HG03139 (cell line): ENCODE measurements at regions not wholly inside any gene's neighbourhood (a gene's known extent, or its start where the extent isn't known, plus 50 kb on each side); places are given as distances from the start of the nearest gene placed in this dataset.
A peak's percentile ranks its signal among the peaks of the same experiment; 100 is the strongest.

Source experiments
- ATAC-seq: cut with Tn5 transposase; IDR thresholded peaks from one replicate; pipeline ENCODE4 v1.9.1; 2021; ENCODE audit not compliant: unreplicated experiment

GRCh38 chr13:100818711-100819110 is 144.1 kb upstream of the TMTC4 start:
- no peak for ATAC-seq

- no peak for ATAC-seq
Measured at GRCh38 chr13:100817928-100818327, 143.3 kb upstream of the TMTC4 start.

DNA sequence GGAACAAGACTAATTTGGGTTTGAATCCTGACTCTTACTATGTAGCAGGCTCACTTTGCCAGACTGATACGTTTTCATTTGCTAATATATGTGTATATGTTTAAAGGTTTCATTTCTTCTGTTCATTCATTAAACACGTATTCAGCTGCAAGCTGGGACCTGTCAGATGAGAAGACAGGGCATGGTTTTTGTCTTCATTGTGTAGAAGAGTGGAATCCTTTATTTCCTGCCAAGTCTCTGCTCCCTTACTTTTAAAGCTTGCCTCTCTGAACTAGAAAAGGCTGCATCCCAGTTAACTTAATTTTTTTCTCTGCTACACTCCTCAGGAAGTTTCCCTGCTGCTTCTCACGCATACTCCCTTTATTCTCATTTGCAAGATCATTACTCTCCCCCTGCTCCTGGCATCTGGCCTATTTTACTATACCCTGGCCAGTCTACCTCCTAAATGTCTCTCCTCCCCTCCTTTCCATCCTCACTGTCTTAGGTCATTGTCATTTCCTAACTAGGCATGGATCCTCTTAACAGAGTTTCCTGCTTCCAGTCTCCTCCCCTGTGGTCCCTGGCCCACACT is 141.0 kb upstream of the TMTC4 start:
- no peak for ATAC-seq

- ATAC-seq, result no peak
Measured at GRCh38 chr13:100812982-100813584, 138.5 kb upstream of the TMTC4 start.

- ATAC-seq, result no peak
Measured at GRCh38 chr13:100811928-100812327, 137.3 kb upstream of the TMTC4 start.

DNA sequence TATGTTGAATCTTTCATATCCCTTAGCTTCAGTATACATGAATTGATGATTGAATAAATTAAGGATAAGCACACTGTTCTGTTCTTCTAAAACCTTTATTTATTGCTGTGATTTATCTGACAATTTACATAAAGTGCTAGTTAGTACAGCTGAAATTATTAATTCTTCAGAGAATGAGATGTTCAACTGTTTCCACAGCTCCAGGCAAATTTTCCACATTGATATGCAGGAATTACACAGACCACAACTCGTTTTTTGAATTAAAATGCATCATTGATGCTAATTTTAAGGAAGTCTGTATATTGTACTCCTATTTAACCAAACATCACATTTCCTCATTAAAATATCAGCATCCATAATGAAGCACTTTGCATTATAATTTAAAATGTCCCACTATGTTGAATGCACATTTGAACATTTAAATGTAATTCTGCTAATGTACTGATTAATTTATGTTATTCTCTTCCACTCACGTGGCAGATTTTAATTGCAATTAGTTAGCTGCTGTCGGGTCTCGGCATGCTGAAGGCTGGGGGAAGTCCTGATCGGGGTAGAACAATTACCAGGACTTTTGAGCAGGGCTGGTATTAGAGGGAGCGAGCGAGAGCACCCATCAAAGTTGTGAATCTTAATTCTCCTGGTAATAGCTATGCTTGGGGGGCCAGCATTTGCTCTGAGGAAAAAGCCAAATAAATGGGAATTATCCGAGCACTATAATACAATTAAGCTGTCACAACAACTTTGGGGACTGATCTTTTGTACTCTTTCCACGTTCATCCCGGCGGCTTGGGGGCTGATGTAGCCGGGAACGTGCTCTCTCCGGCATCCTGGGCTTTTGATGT is 136.7 kb upstream of the TMTC4 start:
- ATAC-seq, result no peak

- ATAC-seq, result no peak
Measured at GRCh38 chr13:100810481-100810880, 135.9 kb upstream of the TMTC4 start.

GRCh38 chr13:100809856-100810255 is 135.3 kb upstream of the TMTC4 start:
- ATAC-seq, result no peak

DNA sequence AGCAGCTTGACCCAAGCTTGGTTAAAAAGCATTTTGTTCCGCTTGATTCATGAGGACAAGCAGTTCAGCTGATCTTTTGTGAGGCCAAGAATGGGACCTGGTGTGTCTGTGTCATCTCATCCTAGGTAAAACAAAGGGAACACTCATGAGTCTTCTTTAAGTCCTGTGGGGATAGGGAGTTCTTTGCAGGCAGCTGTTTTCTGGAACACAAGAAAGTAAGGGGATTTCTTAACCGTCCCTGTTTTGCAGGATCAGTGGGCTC is 134.5 kb upstream of the TMTC4 start:
- no peak for ATAC-seq

DNA sequence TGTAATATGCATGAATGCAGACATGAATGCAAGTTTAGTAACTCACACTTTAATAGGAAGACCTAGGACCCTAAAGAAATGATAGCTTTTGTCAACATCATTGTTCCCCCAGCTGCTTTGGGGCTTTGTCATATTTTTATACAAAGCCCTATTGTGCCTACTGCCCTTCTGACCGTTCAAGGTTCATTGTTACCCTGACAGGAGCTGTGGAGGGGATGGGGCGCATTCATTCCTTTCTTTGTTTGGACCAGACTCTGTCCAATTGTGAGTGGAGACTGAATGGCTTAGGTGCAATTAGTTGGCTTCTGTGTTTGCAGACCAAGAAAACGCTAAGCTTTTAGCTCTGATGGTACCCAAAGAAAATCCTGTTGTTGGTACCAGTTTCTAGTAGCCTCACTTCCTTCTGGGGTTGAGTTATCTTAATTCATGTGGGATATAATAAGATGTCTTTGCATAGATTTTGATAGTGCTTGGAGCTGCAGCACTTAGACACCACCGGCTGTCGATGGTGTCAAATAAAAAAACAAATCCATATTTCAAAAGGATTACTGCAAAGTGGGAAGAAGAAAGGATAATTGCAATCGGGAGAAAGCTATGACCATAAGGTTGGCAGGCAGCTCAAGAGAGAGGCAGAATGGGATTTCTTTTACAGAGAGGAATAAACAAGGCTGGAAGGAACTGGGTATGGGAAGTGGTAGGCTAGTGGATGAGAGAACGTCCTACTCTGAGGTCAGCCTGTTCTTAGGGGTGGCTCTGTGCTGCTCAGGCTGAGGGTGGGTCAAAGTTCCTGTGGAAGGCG is 133.9 kb upstream of the TMTC4 start:
- no peak for ATAC-seq

DNA sequence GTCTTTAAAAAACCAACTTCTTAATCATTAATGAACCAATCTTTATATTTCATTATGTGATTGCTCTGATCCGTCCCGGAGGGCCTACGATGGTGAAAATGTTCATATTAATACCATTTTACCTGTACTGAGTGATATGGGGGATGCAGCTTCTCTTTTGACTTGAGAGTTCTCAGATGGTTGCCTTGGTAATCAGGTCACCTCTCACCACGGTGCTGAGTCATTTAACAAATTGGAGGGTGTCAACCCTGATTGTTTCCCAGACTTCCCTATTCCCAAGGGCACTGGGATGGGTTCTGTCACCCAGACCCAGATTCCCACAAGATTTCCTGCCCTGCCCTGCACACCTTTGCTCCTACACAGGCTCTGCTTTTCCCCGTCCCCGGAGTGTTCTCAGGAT is 128.5 kb upstream of the TMTC4 start:
- no peak for ATAC-seq

GRCh38 chr13:100800283-100800875 is 125.8 kb upstream of the TMTC4 start:
- ATAC-seq, result no peak

DNA sequence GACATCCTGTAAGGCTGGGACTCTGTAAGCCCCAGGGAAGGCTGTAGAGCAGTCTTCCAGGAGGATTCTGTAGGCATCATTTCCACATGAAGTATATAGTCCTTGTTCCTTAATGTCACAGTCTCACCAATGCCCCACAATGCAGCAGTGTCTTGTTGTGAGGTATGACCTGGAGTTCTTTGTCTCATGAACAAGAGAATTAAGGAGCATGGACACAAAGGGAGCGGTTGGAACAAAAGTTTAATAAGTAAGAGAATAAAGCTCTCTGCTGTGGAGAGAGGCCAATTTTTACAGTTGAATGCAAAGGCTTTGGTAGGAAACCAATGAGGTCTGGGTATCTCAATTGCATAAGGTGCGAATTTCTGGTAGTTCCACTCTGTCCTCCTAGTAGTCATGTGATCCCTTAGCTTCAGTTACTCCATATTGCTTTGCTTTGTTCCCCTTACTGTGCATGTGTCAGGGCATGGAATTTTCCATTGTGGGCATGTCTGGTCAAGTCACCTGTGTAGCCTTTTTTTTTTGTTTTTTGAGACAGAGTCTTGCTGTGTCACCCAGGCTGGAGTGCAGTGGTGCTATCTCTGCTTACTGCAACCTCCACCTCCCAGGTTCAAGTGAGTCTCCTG is 124.3 kb upstream of the TMTC4 start:
- no peak for ATAC-seq

GRCh38 chr13:100797921-100798320 is 123.3 kb upstream of the TMTC4 start:
- ATAC-seq, result no peak

DNA sequence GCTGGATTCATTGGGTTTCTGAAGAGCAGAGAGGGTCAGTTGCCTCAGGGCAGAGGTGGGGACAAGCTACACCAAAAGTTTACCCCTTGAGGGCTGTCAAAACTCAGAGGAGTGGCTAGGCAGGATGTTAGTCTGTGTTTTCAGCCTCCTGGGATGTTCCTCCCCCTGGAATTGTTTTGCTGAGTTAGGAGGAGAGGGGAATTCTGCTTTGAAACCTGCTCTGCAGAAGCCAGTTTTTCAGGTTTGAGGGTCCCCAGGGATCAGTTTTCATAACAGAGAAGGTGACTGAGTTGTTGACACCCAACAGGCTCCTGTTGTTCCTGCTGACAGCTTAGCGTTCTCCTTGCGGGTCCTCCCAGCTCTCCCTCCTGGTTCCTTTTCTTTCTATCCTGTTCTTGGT is 121.9 kb upstream of the TMTC4 start:
- ATAC-seq, result no peak

- ATAC-seq, result no peak
Measured at GRCh38 chr13:100794575-100794974, 120.0 kb upstream of the TMTC4 start.

DNA sequence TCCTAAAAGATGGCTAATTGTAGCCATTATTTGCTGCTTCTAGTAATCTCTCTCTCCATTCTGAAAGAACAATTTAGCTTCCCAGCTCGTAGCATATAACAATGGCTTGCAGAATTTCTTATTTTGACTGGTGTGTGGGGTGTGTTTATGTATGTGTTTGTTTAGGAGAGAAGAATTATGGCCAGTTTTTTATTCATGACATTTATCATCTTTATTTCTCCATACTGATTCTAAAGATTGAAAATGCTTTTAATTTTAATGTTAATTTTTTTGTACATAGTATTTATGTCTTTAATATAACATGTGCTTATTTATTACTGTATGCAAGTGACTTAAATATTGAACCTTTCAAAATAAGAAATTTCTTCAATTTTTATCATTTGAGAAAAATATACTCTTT is 115.8 kb upstream of the TMTC4 start:
- ATAC-seq, result no peak

- peak; percentile 85 for ATAC-seq
Measured at GRCh38 chr13:100789968-100790367, 115.4 kb upstream of the TMTC4 start.

DNA sequence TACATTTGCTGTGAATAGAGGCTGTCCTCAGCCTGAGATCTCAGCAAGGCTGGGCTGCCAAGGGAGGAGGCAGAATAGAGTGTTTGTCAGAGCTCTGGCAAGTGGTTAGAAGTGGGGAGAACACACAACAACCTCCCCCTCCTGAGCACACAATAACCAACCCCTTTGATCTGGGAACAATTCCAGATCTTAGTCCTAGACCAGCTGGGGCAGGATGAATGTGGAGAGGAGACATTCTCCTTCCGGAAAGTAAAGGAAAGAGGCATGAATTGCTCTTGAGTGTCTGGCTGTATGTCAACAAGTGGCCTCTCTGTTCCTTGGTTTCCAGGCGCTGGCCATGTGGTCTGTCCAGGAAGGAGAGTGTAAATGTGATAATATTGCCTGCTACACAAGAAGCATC is 114.9 kb upstream of the TMTC4 start:
- no peak for ATAC-seq

GRCh38 chr13:100789025-100789424 is 114.4 kb upstream of the TMTC4 start:
- ATAC-seq, result no peak

DNA sequence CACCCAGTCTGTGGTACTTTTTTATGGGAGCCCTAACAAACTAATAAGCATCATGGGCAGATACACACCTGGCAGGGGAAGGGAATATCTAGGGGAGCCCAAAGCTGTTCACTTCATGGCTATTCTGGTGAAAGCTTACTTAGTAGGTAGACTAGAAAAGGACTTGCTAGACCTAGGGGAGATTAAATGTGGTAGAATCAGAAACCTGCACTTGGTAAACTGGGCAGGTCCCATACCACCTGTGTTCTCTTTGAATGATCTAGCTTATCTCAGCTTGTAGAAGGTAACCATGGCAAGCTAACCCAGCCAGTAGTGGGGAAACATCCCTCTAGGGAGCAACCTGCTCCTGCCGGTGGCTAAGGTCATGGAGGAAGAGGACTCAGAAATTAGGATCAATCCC is 113.9 kb upstream of the TMTC4 start:
- no peak for ATAC-seq
